Trophoblast cell (in vitro differentiated cells and primary cell): ENCODE measurements at regions not wholly inside any gene's neighbourhood (a gene's known extent, or its start where the extent isn't known, plus 50 kb on each side); places are given as distances from the start of the nearest gene placed in this dataset.

Experiments
- DNase-seq, 2 donors: peaks; one replicate each; pipeline ENCODE4 v3.0.0-alpha.2; 2016
- H2AFZ ChIP-seq: 2 replicates; pipeline ENCODE4 v1.6.1; 2013; ENCODE audit warnings: low read length, moderate library complexity, mild to moderate bottlenecking; ENCODE audit not compliant: insufficient read depth, poor library complexity
- H2AK5ac ChIP-seq: 2 replicates; pipeline ENCODE4 v1.6.1; 2013; ENCODE audit warnings: mild to moderate bottlenecking, low read length
- H2BK120ac ChIP-seq: 2 replicates; pipeline ENCODE4 v1.6.1; 2013; ENCODE audit warnings: low read length, mild to moderate bottlenecking, moderate library complexity; ENCODE audit not compliant: insufficient read depth, poor library complexity
- H2BK12ac ChIP-seq: 2 replicates; pipeline ENCODE4 v1.6.1; 2013; ENCODE audit warnings: mild to moderate bottlenecking, low read length, moderate library complexity
- H2BK5ac ChIP-seq: 2 replicates; pipeline ENCODE4 v1.6.1; 2013; ENCODE audit warnings: low read length, low read depth, moderate library complexity, mild to moderate bottlenecking; ENCODE audit not compliant: poor library complexity
- H3K14ac ChIP-seq: 2 replicates; pipeline ENCODE4 v1.6.1; 2013; ENCODE audit warnings: mild to moderate bottlenecking, low read length
- H3K18ac ChIP-seq: 2 replicates; pipeline ENCODE4 v1.6.1; 2013; ENCODE audit warnings: mild to moderate bottlenecking, low read length
- H3K23ac ChIP-seq: 2 replicates; pipeline ENCODE4 v1.6.1; 2013; ENCODE audit warnings: low read length
- H3K27ac ChIP-seq: 2 replicates; pipeline ENCODE4 v1.5.1; 2013; ENCODE audit warnings: low read depth, mild to moderate bottlenecking, inconsistent platforms, low read length, moderate library complexity
- H3K27me3 ChIP-seq: 2 replicates; pipeline ENCODE4 v1.6.1; 2013; ENCODE audit warnings: inconsistent platforms, mild to moderate bottlenecking, low read length, moderate library complexity; ENCODE audit not compliant: insufficient read depth
- H3K36me3 ChIP-seq, 2 experiments: 1 replicate in 1 of 2; 2 replicates in 1 of 2; pipeline ENCODE4 v1.6.1; 2013; ENCODE audit warnings: low read length in 2 of 2, mild to moderate bottlenecking in 2 of 2, moderate library complexity in 1 of 2; ENCODE audit not compliant: insufficient read depth in 2 of 2, control insufficient read depth in 1 of 2
- H3K4ac ChIP-seq: 2 replicates; pipeline ENCODE4 v1.6.1; 2013; ENCODE audit warnings: low read depth, mild to moderate bottlenecking, low read length, moderate library complexity
- H3K4me1 ChIP-seq, 2 experiments: 1 replicate in 1 of 2; 2 replicates in 1 of 2; pipeline ENCODE4 v1.6.1; 2013; ENCODE audit warnings: low read length in 2 of 2, mild to moderate bottlenecking in 2 of 2, moderate library complexity in 1 of 2; ENCODE audit not compliant: insufficient read depth in 2 of 2, control insufficient read depth in 1 of 2
- H3K4me2 ChIP-seq: 2 replicates; pipeline ENCODE4 v1.6.1; 2013; ENCODE audit warnings: inconsistent platforms, mild to moderate bottlenecking, low read length, moderate library complexity
- H3K4me3 ChIP-seq: 2 replicates; pipeline ENCODE4 v1.5.1; 2013; ENCODE audit warnings: mild to moderate bottlenecking, low read depth, low read length, inconsistent platforms
- H3K79me1 ChIP-seq: one replicate; pipeline ENCODE4 v1.6.1; 2013; ENCODE audit warnings: low read length
- H3K79me2 ChIP-seq: 2 replicates; pipeline ENCODE4 v1.6.1; 2013; ENCODE audit warnings: low read length, mild to moderate bottlenecking; ENCODE audit not compliant: control insufficient read depth, insufficient read depth, poor library complexity
- H3K9ac ChIP-seq: 2 replicates; pipeline ENCODE4 v1.6.1; 2013; ENCODE audit warnings: mild to moderate bottlenecking, low read length
- H3K9me3 ChIP-seq: 2 replicates; pipeline ENCODE4 v1.6.1; 2013; ENCODE audit warnings: low read depth, mild to moderate bottlenecking, control low read depth, inconsistent platforms, low read length; ENCODE audit not compliant: insufficient read depth
- H4K12ac ChIP-seq: 2 replicates; pipeline ENCODE4 v1.6.1; 2013; ENCODE audit warnings: low read depth, mild to moderate bottlenecking, low read length, moderate library complexity
- H4K8ac ChIP-seq: 2 replicates; pipeline ENCODE4 v1.6.1; 2013; ENCODE audit warnings: low read depth, mild to moderate bottlenecking, low read length, moderate library complexity
- H4K91ac ChIP-seq: one replicate; pipeline ENCODE4 v1.6.1; 2013; ENCODE audit warnings: low read depth, mild to moderate bottlenecking, low read length, moderate library complexity
- WGBS: extraction: QIAGEN DNeasy Blood & Tissue Kit; methylation state at CpG from one replicate; pipeline ENCODE4 v1.1.7; 2013; ENCODE audit warnings: missing lambda C conversion rate; ENCODE audit not compliant: insufficient read length, insufficient coverage; ENCODE audit errors: extremely low coverage; 5-methylcytosine and 5-hydroxymethylcytosine counted together

- Histone ChIP-seq H3K4me2 (no peak overlapping the region), H3K27me3 (no peaks in the 10 kb centered on the region), H3K79me2 (no peaks in the 10 kb centered on the region), H3K18ac (no peak overlapping the region), H4K8ac (no peak overlapping the region), H2BK120ac (no peak overlapping the region), H3K79me1 (no peaks in the 10 kb centered on the region), H3K14ac (no peak overlapping the region), H3K36me3 (no peaks in the 10 kb centered on the region), H2AK5ac (no peak overlapping the region), H2BK5ac (no peak overlapping the region), H3K9me3 (no peaks in the 10 kb centered on the region), H3K4me1 (no peaks in the 10 kb centered on the region), H2AFZ (no peak overlapping the region), H2BK12ac (no peak overlapping the region), H3K4me3 (no peak overlapping the region), H3K9ac (no peak overlapping the region), H4K12ac (no peak overlapping the region), H4K91ac (no peak overlapping the region), H3K4ac (no peak overlapping the region), H3K27ac (no peak overlapping the region), H3K23ac (no peak overlapping the region)
- DNase-seq: no peak
These were observed 468.1 kb upstream of the CHST9 start for GRCh38 chr18:27653247-27653646.

- H4K8ac ChIP-seq: no peak overlapping the region
These were observed 467.5 kb upstream of the CHST9 start for GRCh38 chr18:27652480-27653121.

GRCh38 chr18:27649621-27650020, 464.5 kb upstream of the CHST9 start:
- Histone ChIP-seq H4K91ac (no peak overlapping the region), H3K79me1 (no peaks in the 10 kb centered on the region), H2BK12ac (no peak overlapping the region), H4K8ac (no peak overlapping the region), H3K14ac (no peak overlapping the region), H2AK5ac (no peak overlapping the region), H3K23ac (no peak overlapping the region), H3K4ac (no peak overlapping the region), H3K4me2 (no peak overlapping the region), H3K4me3 (no peak overlapping the region), H3K9me3 (no peaks in the 10 kb centered on the region), H3K36me3 (no peaks in the 10 kb centered on the region), H3K4me1 (no peaks in the 10 kb centered on the region), H4K12ac (no peak overlapping the region), H3K27me3 (no peaks in the 10 kb centered on the region), H3K79me2 (no peaks in the 10 kb centered on the region), H2BK5ac (no peak overlapping the region), H3K27ac (no peak overlapping the region), H2AFZ (no peak overlapping the region), H2BK120ac (no peak overlapping the region), H3K9ac (no peak overlapping the region), H3K18ac (no peak overlapping the region)
- WGBS: no CpG with 5 or more reads among the region's 3 CpGs
- no peak for DNase-seq

More at GRCh38 chr18:27652480-27653121, 467.5 kb upstream of the CHST9 start:
- H3K27me3 ChIP-seq: no peaks in the 10 kb centered on the region
- no peak overlapping the region for H2AFZ ChIP-seq
- H3K23ac ChIP-seq: no peak overlapping the region
- no peak overlapping the region for H3K4me3 ChIP-seq
- DNase-seq: no peak
- H3K9ac ChIP-seq: no peak overlapping the region
- H3K4me2 ChIP-seq: no peak overlapping the region
- no peaks in the 10 kb centered on the region for H3K4me1 ChIP-seq
- no peaks in the 10 kb centered on the region for H3K79me2 ChIP-seq
- no peak overlapping the region for H3K14ac ChIP-seq
- H2BK120ac ChIP-seq: no peak overlapping the region
- no peak overlapping the region for H3K27ac ChIP-seq
- H3K36me3 ChIP-seq: no peaks in the 10 kb centered on the region
- no peaks in the 10 kb centered on the region for H3K79me1 ChIP-seq
- H2BK5ac ChIP-seq: no peak overlapping the region
- no peak overlapping the region for H3K18ac ChIP-seq
- no peak overlapping the region for H2BK12ac ChIP-seq
- no peak overlapping the region for H2AK5ac ChIP-seq
- no peaks in the 10 kb centered on the region for H3K9me3 ChIP-seq
- no peak overlapping the region for H4K91ac ChIP-seq
- no CpG with 5 or more reads among the region's 2 CpGs for WGBS
- no peak overlapping the region for H4K12ac ChIP-seq
- H3K4ac ChIP-seq: no peak overlapping the region

DNA sequence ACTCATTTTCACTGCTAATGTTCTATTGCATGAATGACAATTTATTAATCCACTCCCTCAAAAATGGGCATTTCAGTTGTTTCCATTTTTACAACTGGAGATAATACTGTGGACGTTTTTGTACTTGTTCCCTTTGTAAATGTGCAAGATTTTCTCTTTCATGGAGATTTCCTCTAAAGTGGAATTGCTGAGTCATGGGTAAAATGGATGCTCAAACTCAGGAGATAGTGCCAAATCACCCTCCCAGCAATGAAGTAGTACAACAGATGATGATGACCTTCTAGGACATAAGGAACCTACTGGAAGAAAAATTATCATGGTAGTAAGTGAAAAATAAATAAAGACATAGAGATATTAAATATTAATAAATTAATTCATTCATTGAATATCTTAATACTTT, 460.8 kb upstream of the CHST9 start:
- Histone ChIP-seq H3K9ac (no peak overlapping the region), H4K12ac (no peak overlapping the region), H3K27ac (no peak overlapping the region), H3K23ac (no peak overlapping the region), H3K14ac (no peak overlapping the region), H2BK120ac (no peak overlapping the region), H3K4me1 (no peaks in the 10 kb centered on the region), H3K4me3 (no peak overlapping the region), H2BK12ac (no peak overlapping the region), H4K91ac (no peak overlapping the region), H3K4me2 (no peak overlapping the region), H3K18ac (no peak overlapping the region), H2AFZ (no peak overlapping the region), H4K8ac (no peak overlapping the region), H3K9me3 (no peaks in the 10 kb centered on the region), H2BK5ac (no peak overlapping the region), H3K27me3 (no peaks in the 10 kb centered on the region), H3K79me2 (no peaks in the 10 kb centered on the region), H3K4ac (no peak overlapping the region), H2AK5ac (no peak overlapping the region), H3K36me3 (no peaks in the 10 kb centered on the region), H3K79me1 (no peaks in the 10 kb centered on the region)
- no peak for DNase-seq
- WGBS: no CpG with 5 or more reads among the region's 1 CpG
